B cell (primary cell): ENCODE measurements at regions not wholly inside any gene's neighbourhood (a gene's known extent, or its start where the extent isn't known, plus 50 kb on each side); places are given as distances from the start of the nearest gene placed in this dataset.

ENCODE experiments used
- ATAC-seq: fragments of 200-7000 bp; cut with Tn5 transposase; one replicate; pipeline ENCODE4 v1.10.0; 2021; ENCODE audit warnings: low read depth, mild to moderate bottlenecking, moderate number of reproducible peaks, moderate library complexity
- CTCF ChIA-PET: fragments of 350-600 bp; sonication (Branson Sonifier 250); formaldehyde crosslinking; loops from one replicate; lab custom pipeline; 2021; ENCODE audit warnings: antibody characterized with exemption, inconsistent platforms; lab: Charles Lee
- POLR2A ChIA-PET: fragments of 350-600 bp; sonication (Branson Sonifier 250); formaldehyde crosslinking; loops from one replicate; lab custom pipeline; 2021; ENCODE audit warnings: antibody characterized with exemption; lab: Charles Lee
- DNase-seq: peaks from one replicate; pipeline ENCODE4 v3.0.0; 2013
- H2AFZ ChIP-seq: 2 replicates; pipeline ENCODE4 v1.6.1; 2012; ENCODE audit warnings: mild to moderate bottlenecking, low read depth, low read length; ENCODE audit not compliant: insufficient read depth, poor library complexity, severe bottlenecking
- H3K27ac ChIP-seq, 2 donors: 1 replicate in 1 of 2; 2 replicates in 1 of 2; pipeline ENCODE4 v1.5.1; 2012 to 2013; ENCODE audit warnings: low read length in 2 of 2, mild to moderate bottlenecking in 2 of 2, moderate library complexity in 1 of 2
- H3K27me3 ChIP-seq, 4 experiments: fragments of 200-600 bp in 1 of 4; sonication (generic) in 1 of 4; replicated peaks in 1 of 4; 1 replicate in 2 of 4; 2 replicates in 2 of 4; pipeline versions ENCODE4 v1.6.1 to v1.7.0; 2013 to 2016; ENCODE audit warnings: low read length in 3 of 4, mild to moderate bottlenecking in 2 of 4, mixed read lengths in 1 of 4, moderate library complexity in 1 of 4; ENCODE audit not compliant: insufficient read depth in 4 of 4, control insufficient read depth in 3 of 4; ENCODE audit errors: control extremely low read depth in 1 of 4
- H3K36me3 ChIP-seq, 2 experiments: replicated peaks in 1 of 2; 1 replicate in 1 of 2; 2 replicates in 1 of 2; pipeline versions ENCODE4 v1.6.1 to v1.7.1; 2013; ENCODE audit warnings: low read length in 1 of 2; ENCODE audit not compliant: insufficient read depth in 2 of 2, control insufficient read depth in 1 of 2; ENCODE audit errors: control extremely low read depth in 1 of 2, extremely low read depth in 1 of 2
- H3K4me1 ChIP-seq, 2 donors: fragments of 200-600 bp in 1 of 2; sonication (generic) in 1 of 2; 1 replicate in 1 of 2; 2 replicates in 1 of 2; pipeline versions ENCODE4 v1.5.1 to v1.6.1; 2013 to 2017; ENCODE audit warnings: low read length in 2 of 2; ENCODE audit not compliant: control insufficient read depth in 2 of 2, insufficient read depth in 2 of 2
- H3K4me2 ChIP-seq: replicated peaks from 2 replicates; pipeline ENCODE3; 2012; ENCODE audit warnings: mild to moderate bottlenecking, low read depth, low read length; ENCODE audit not compliant: poor library complexity, severe bottlenecking
- H3K4me3 ChIP-seq, 5 experiments: fragments of 200-600 bp in 1 of 5; sonication (generic) in 1 of 5; 1 replicate in 3 of 5; 2 replicates in 2 of 5; pipeline versions ENCODE4 v1.5.1 to v1.7.0; 2011 to 2016; ENCODE audit warnings: low read length in 4 of 5, mild to moderate bottlenecking in 4 of 5, low read depth in 2 of 5, control low read depth in 1 of 5, moderate library complexity in 1 of 5; ENCODE audit not compliant: insufficient read depth in 1 of 5; ENCODE audit errors: control extremely low read depth in 1 of 5, extremely low read depth in 1 of 5
- H3K79me2 ChIP-seq: fragments of 200-600 bp; sonication (generic); one replicate; pipeline ENCODE4 v1.6.0; 2016; ENCODE audit warnings: low read length; ENCODE audit not compliant: control insufficient read depth, insufficient read depth
- H3K9ac ChIP-seq: fragments of 200-600 bp; sonication (generic); 2 replicates; pipeline ENCODE4 v1.6.1; 2017; ENCODE audit warnings: mild to moderate bottlenecking, low read length, moderate library complexity
- H3K9me3 ChIP-seq, 3 donors: one replicate each; pipeline versions ENCODE4 v1.6.1 to v1.7.1; 2013; ENCODE audit warnings: low read length in 2 of 3; ENCODE audit not compliant: control insufficient read depth in 2 of 3, insufficient read depth in 1 of 3; ENCODE audit errors: control extremely low read depth in 1 of 3
- H4K20me1 ChIP-seq: 2 replicates; pipeline ENCODE4 v1.6.0; 2012; ENCODE audit warnings: mild to moderate bottlenecking, low read length; ENCODE audit not compliant: insufficient read depth, control insufficient read depth, poor library complexity, severe bottlenecking
- H3K27ac Mint-ChIP-seq: one replicate; pipeline ENCODE4 v1.8.0; 2021; ENCODE audit warnings: mixed read lengths
- H3K27me3 Mint-ChIP-seq: one replicate; pipeline ENCODE4 v1.8.0; 2021; ENCODE audit warnings: mixed read lengths
- H3K4me1 Mint-ChIP-seq: one replicate; pipeline ENCODE4 v1.8.0; 2021; ENCODE audit warnings: mixed read lengths
- H3K4me3 Mint-ChIP-seq: one replicate; pipeline ENCODE4 v1.8.0; 2021; ENCODE audit warnings: mixed read lengths
- H3K9me3 Mint-ChIP-seq: one replicate; pipeline ENCODE4 v1.8.0; 2022; ENCODE audit warnings: mixed read lengths; ENCODE audit not compliant: insufficient read depth
- CTCF ChIP-seq: fragments of 200-600 bp; IDR thresholded peaks from one replicate; pipeline ENCODE4 v1.8.0; 2022; ENCODE audit warnings: antibody characterized with exemption, mild to moderate bottlenecking
- EZH2 ChIP-seq: IDR thresholded peaks from 2 replicates; pipeline ENCODE4 v1.6.1; 2012; ENCODE audit warnings: borderline replicate concordance, low read depth, mild to moderate bottlenecking, moderate library complexity, low read length; ENCODE audit not compliant: insufficient read depth, poor library complexity, severe bottlenecking
- WGBS: methylation state at CpG from one replicate; pipeline ENCODE4 v1.1.5; 2013; ENCODE audit warnings: missing lambda C conversion rate; ENCODE audit not compliant: insufficient coverage; 5-methylcytosine and 5-hydroxymethylcytosine counted together
- intact Hi-C: fragments of 100-400 bp; cut with micrococcal nuclease; formaldehyde crosslinking; loops from one replicate; pipeline ENCODE4 v1.10.0; 2022

GRCh38 chr15:87374339-87374738 is 882.2 kb downstream of the NTRK3 start:
- Histone ChIP-seq H3K79me2 (no peaks in the 10 kb centered on the region), H3K36me3 (no peaks in the 10 kb centered on the region), H3K4me1 (no peaks in the 10 kb centered on the region), H3K9me3 (peaks cover 0 to 5% (median 0%) of the 10 kb centered on the region in 3 donors), H3K9ac (no peak overlapping the region), H3K27ac (no peak overlapping the region), H2AFZ (no peak overlapping the region), H3K27me3 (no peaks in the 10 kb centered on the region), H3K4me3 (no peak overlapping the region), H3K4me2 (no peak overlapping the region), H4K20me1 (no peaks in the 10 kb centered on the region)
- TF ChIP-seq CTCF = no peak
- no peak for TF ChIP-seq EZH2
- intact Hi-C loops = no loop called here
- H3K4me1 Mint-ChIP-seq = no peaks in the 10 kb centered on the region
- no peak overlapping the region for H3K4me3 Mint-ChIP-seq
- CTCF ChIA-PET = no interaction called here
- POLR2A ChIA-PET = no interaction called here
- DNase-seq (no peak), ATAC-seq (no peak)
- H3K27me3 Mint-ChIP-seq = no peaks in the 10 kb centered on the region
- peaks cover 7% of the 10 kb centered on the region for H3K9me3 Mint-ChIP-seq
- 81% methylated on average over 3 of the region's 3 CpGs for WGBS
- H3K27ac Mint-ChIP-seq = no peak overlapping the region

GRCh38 chr15:87369269-87369668 is 887.3 kb downstream of the NTRK3 start:
- H4K20me1 ChIP-seq = no peaks in the 10 kb centered on the region
- H3K27me3 ChIP-seq = no peaks in the 10 kb centered on the region
- Mint-ChIP-seq H3K4me1 (no peaks in the 10 kb centered on the region), H3K27me3 (no peaks in the 10 kb centered on the region), H3K9me3 (peaks cover 7% of the 10 kb centered on the region), H3K27ac (no peak overlapping the region), H3K4me3 (no peak overlapping the region)
- H3K4me2 ChIP-seq = no peak overlapping the region
- H3K4me3 ChIP-seq = no peak overlapping the region
- no peaks in the 10 kb centered on the region for H3K36me3 ChIP-seq
- ATAC-seq (no peak), DNase-seq (no peak)
- no peaks in the 10 kb centered on the region for H3K4me1 ChIP-seq
- no peak overlapping the region for H3K27ac ChIP-seq
- CTCF ChIA-PET = interaction anchor here (0.6 kb wide), 1 partner anchor 324 kb away, joined by 3 read pairs; no protein-coding TSS in a partner anchor
- H2AFZ ChIP-seq = no peak overlapping the region
- H3K9me3 ChIP-seq = peaks cover 0 to 7% (median 0%) of the 10 kb centered on the region in 3 donors
- H3K79me2 ChIP-seq = no peaks in the 10 kb centered on the region
- POLR2A ChIA-PET = no interaction called here
- TF ChIP-seq CTCF (no peak), EZH2 (no peak)
- intact Hi-C loops = no loop called here
- no peak overlapping the region for H3K9ac ChIP-seq
